ENCODE measurements at regions not wholly inside any gene's neighbourhood (a gene's known extent, or its start where the extent isn't known, plus 50 kb on each side); places are given as distances from the start of the nearest gene placed in this dataset.

GRCh38 chr12:105936496-105936895 lies 202.3 kb downstream of the NUAK1 start:
- 98 to 100% methylated on average over 1 of the region's 1 CpG for whole genome bisulfite sequencing, 2 experiments
- H3K27ac ChIP-seq (ENCODE audit: insufficient read depth, low read depth, low read length, poor library complexity, severe bottlenecking), result no peak overlapping the region
- H3K9me3 ChIP-seq (ENCODE audit: control insufficient read depth, low read length), result no peaks in the 10 kb centered on the region
- H3K4me1 ChIP-seq (ENCODE audit: control insufficient read depth, insufficient read depth, low read length), result peaks cover 12% of the 10 kb centered on the region
- H3K27me3 ChIP-seq (ENCODE audit: control insufficient read depth, insufficient read depth, low read length, poor library complexity, severe bottlenecking), result no peaks in the 10 kb centered on the region
- H3K36me3 ChIP-seq (ENCODE audit: control insufficient read depth, insufficient read depth, low read length), result no peaks in the 10 kb centered on the region
- no peak overlapping the region for H3K4me3 ChIP-seq (ENCODE audit: insufficient read depth, low read depth, low read length)

- Histone ChIP-seq H3K9me3 (ENCODE audit: control insufficient read depth, low read length) (no peaks in the 10 kb centered on the region), H3K27me3 (ENCODE audit: control insufficient read depth, insufficient read depth, low read length, poor library complexity, severe bottlenecking) (no peaks in the 10 kb centered on the region), H3K4me1 (ENCODE audit: control insufficient read depth, insufficient read depth, low read length) (peaks cover 7% of the 10 kb centered on the region), H3K27ac (ENCODE audit: insufficient read depth, low read depth, low read length, poor library complexity, severe bottlenecking) (no peak overlapping the region), H3K4me3 (ENCODE audit: insufficient read depth, low read depth, low read length) (no peak overlapping the region), H3K36me3 (ENCODE audit: control insufficient read depth, insufficient read depth, low read length) (no peaks in the 10 kb centered on the region)
- WGBS, 2 experiments, result 91 to 100% methylated on average over 1 of the region's 1 CpG
Measured at GRCh38 chr12:105937009-105937408, 201.7 kb downstream of the NUAK1 start.

DNA sequence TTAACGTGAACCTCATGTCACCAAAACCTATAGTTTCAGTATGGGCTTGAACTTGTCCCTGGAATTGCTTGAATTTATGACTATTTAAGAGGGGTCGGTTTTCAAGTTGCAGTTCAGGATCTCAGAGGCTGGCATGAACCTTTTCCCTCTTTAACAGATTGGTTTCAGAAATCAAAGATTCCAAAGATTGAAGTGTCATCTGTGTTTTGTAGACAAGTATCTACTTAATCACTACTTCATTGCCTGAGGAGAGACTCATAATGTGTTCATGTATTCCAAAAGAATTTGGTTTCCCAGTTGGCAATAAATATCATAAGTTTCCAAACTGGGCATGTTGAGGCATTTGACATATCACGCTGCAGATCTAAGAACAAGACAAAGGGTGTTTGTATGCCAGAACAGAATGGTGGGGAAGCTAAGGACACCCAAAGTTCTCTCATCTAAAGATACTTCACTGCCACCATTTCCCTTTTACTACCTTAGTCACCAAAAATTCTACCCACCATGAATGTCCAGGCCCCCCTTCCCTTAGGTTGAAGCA lies 199.5 kb downstream of the NUAK1 start:
- no peaks in the 10 kb centered on the region for H3K36me3 ChIP-seq (ENCODE audit: control insufficient read depth, insufficient read depth, low read length)
- no peaks in the 10 kb centered on the region for H3K9me3 ChIP-seq (ENCODE audit: control insufficient read depth, low read length)
- no peak overlapping the region for H3K4me3 ChIP-seq (ENCODE audit: insufficient read depth, low read depth, low read length)
- no peak overlapping the region for H3K27ac ChIP-seq (ENCODE audit: insufficient read depth, low read depth, low read length, poor library complexity, severe bottlenecking)
- no peaks in the 10 kb centered on the region for H3K4me1 ChIP-seq (ENCODE audit: control insufficient read depth, insufficient read depth, low read length)
- 96 to 100% methylated on average over 3 of the region's 3 CpGs for WGBS, 2 experiments
- no peaks in the 10 kb centered on the region for H3K27me3 ChIP-seq (ENCODE audit: control insufficient read depth, insufficient read depth, low read length, poor library complexity, severe bottlenecking)

- no peaks in the 10 kb centered on the region for H3K36me3 ChIP-seq (ENCODE audit: control insufficient read depth, insufficient read depth, low read length)
- H3K9me3 ChIP-seq (ENCODE audit: control insufficient read depth, low read length), result no peaks in the 10 kb centered on the region
- no peaks in the 10 kb centered on the region for H3K4me1 ChIP-seq (ENCODE audit: control insufficient read depth, insufficient read depth, low read length)
- 83% methylated on average over 1 of the region's 1 CpG; no CpG with 5 or more reads in 1 of the 2 experiments for WGBS, 2 experiments
- no peak overlapping the region for H3K27ac ChIP-seq (ENCODE audit: insufficient read depth, low read depth, low read length, poor library complexity, severe bottlenecking)
- H3K4me3 ChIP-seq (ENCODE audit: insufficient read depth, low read depth, low read length), result no peak overlapping the region
- H3K27me3 ChIP-seq (ENCODE audit: control insufficient read depth, insufficient read depth, low read length, poor library complexity, severe bottlenecking), result no peaks in the 10 kb centered on the region
Measured at GRCh38 chr12:105942281-105942680, 196.5 kb downstream of the NUAK1 start.

DNA sequence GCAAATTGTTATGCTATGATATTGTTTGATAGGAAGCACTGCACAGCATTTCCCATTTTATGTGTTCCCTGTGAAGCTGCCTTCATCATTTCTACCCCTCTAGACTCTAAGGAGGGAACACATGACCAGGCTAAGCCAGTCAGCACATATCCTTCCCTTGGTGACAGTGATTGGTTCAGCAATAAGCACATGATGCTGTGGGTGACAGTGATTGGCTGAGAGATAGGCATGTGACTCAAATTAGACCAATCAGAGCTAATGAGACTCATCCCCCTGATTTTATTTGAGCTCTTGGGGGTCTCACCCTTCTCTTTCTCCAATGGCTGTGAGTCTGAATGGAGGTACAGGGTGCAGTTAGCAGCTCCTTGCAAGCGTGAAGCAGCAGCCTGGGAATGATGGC lies 195.2 kb downstream of the NUAK1 start:
- 88 to 94% methylated on average over 1 of the region's 1 CpG for WGBS, 2 experiments
- H3K4me3 ChIP-seq (ENCODE audit: insufficient read depth, low read depth, low read length), result no peak overlapping the region
- no peaks in the 10 kb centered on the region for H3K27me3 ChIP-seq (ENCODE audit: control insufficient read depth, insufficient read depth, low read length, poor library complexity, severe bottlenecking)
- H3K36me3 ChIP-seq (ENCODE audit: control insufficient read depth, insufficient read depth, low read length), result no peaks in the 10 kb centered on the region
- H3K4me1 ChIP-seq (ENCODE audit: control insufficient read depth, insufficient read depth, low read length), result no peaks in the 10 kb centered on the region
- H3K9me3 ChIP-seq (ENCODE audit: control insufficient read depth, low read length), result no peaks in the 10 kb centered on the region
- H3K27ac ChIP-seq (ENCODE audit: insufficient read depth, low read depth, low read length, poor library complexity, severe bottlenecking), result no peak overlapping the region

GRCh38 chr12:105944628-105945027 lies 194.1 kb downstream of the NUAK1 start:
- no peak overlapping the region for H3K27ac ChIP-seq (ENCODE audit: insufficient read depth, low read depth, low read length, poor library complexity, severe bottlenecking)

GRCh38 chr12:105945880-105946279 lies 192.9 kb downstream of the NUAK1 start:
- WGBS, 2 experiments, result 38 to 48% methylated on average over 1 of the region's 1 CpG
- H3K9me3 ChIP-seq (ENCODE audit: control insufficient read depth, low read length), result no peaks in the 10 kb centered on the region
- H3K36me3 ChIP-seq (ENCODE audit: control insufficient read depth, insufficient read depth, low read length), result no peaks in the 10 kb centered on the region
- no peak overlapping the region for H3K4me3 ChIP-seq (ENCODE audit: insufficient read depth, low read depth, low read length)
- H3K27me3 ChIP-seq (ENCODE audit: control insufficient read depth, insufficient read depth, low read length, poor library complexity, severe bottlenecking), result no peaks in the 10 kb centered on the region
- H3K4me1 ChIP-seq (ENCODE audit: control insufficient read depth, insufficient read depth, low read length), result no peaks in the 10 kb centered on the region
- H3K27ac ChIP-seq (ENCODE audit: insufficient read depth, low read depth, low read length, poor library complexity, severe bottlenecking), result no peak overlapping the region

More at GRCh38 chr12:105944628-105945027, 194.1 kb downstream of the NUAK1 start:
- H3K9me3 ChIP-seq (ENCODE audit: control insufficient read depth, low read length), result no peaks in the 10 kb centered on the region
- 93 to 96% methylated on average over 1 of the region's 1 CpG for WGBS, 2 experiments
- H3K36me3 ChIP-seq (ENCODE audit: control insufficient read depth, insufficient read depth, low read length), result no peaks in the 10 kb centered on the region
- H3K4me1 ChIP-seq (ENCODE audit: control insufficient read depth, insufficient read depth, low read length), result no peaks in the 10 kb centered on the region
- H3K27me3 ChIP-seq (ENCODE audit: control insufficient read depth, insufficient read depth, low read length, poor library complexity, severe bottlenecking), result no peaks in the 10 kb centered on the region
- H3K4me3 ChIP-seq (ENCODE audit: insufficient read depth, low read depth, low read length), result no peak overlapping the region

DNA sequence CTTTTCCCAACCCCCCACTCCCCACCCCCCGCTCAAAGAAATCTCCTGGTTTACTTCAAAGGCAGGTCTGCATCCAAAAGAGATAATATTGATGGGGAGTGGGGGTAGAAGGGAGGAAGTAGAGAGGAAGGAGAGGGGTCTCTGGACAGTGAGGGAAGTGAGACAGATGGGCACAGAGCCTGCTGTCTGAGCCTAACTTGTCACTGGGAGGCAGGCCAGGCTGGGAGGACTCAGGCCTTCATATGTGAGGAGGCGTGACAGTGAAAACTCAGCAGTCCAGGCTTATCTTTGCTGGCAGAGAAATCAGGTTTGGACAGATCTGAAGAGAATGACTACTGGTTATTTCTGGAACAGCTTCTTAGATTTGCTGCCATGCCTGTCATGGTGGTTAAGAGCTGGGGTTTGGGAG lies 192.3 kb downstream of the NUAK1 start:
- no peak overlapping the region for H3K4me3 ChIP-seq (ENCODE audit: insufficient read depth, low read depth, low read length)
- WGBS, 2 experiments, result 95 to 100% methylated on average over 1 of the region's 2 CpGs
- no peaks in the 10 kb centered on the region for H3K9me3 ChIP-seq (ENCODE audit: control insufficient read depth, low read length)
- no peak overlapping the region for H3K27ac ChIP-seq (ENCODE audit: insufficient read depth, low read depth, low read length, poor library complexity, severe bottlenecking)
- no peaks in the 10 kb centered on the region for H3K4me1 ChIP-seq (ENCODE audit: control insufficient read depth, insufficient read depth, low read length)
- H3K27me3 ChIP-seq (ENCODE audit: control insufficient read depth, insufficient read depth, low read length, poor library complexity, severe bottlenecking), result no peaks in the 10 kb centered on the region
- no peaks in the 10 kb centered on the region for H3K36me3 ChIP-seq (ENCODE audit: control insufficient read depth, insufficient read depth, low read length)

DNA sequence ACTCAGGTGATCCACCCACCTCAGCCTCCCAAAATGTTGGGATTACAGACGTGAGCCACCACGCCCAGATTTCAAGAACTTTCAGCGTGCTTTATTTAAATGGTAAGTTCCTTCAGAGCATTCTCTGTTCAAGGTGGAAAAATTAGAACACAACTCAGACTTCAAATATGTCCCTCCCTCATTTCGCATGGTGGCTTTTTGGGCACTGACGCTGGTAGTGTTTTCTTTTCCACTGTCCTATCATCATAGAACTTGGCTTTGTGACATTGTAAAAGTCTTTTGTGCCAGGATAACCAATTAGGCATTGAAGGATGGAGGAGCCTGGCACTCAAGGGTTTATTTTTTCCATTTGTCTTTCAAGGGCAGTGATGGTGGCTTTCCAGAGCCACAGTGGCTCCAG lies 190.8 kb downstream of the NUAK1 start:
- Histone ChIP-seq H3K27ac (ENCODE audit: insufficient read depth, low read depth, low read length, poor library complexity, severe bottlenecking) (no peak overlapping the region), H3K4me1 (ENCODE audit: control insufficient read depth, insufficient read depth, low read length) (no peaks in the 10 kb centered on the region), H3K4me3 (ENCODE audit: insufficient read depth, low read depth, low read length) (no peak overlapping the region), H3K36me3 (ENCODE audit: control insufficient read depth, insufficient read depth, low read length) (no peaks in the 10 kb centered on the region), H3K27me3 (ENCODE audit: control insufficient read depth, insufficient read depth, low read length, poor library complexity, severe bottlenecking) (no peaks in the 10 kb centered on the region), H3K9me3 (ENCODE audit: control insufficient read depth, low read length) (no peaks in the 10 kb centered on the region)
- 77 to 79% methylated on average over 5 of the region's 5 CpGs for WGBS, 2 experiments

GRCh38 chr12:105948331-105948730 lies 190.4 kb downstream of the NUAK1 start:
- no peak overlapping the region for H3K27ac ChIP-seq (ENCODE audit: insufficient read depth, low read depth, low read length, poor library complexity, severe bottlenecking)

GRCh38 chr12:105949391-105949790 lies 189.4 kb downstream of the NUAK1 start:
- H3K27ac ChIP-seq (ENCODE audit: insufficient read depth, low read depth, low read length, poor library complexity, severe bottlenecking), result no peak overlapping the region
- no peak overlapping the region for H3K4me3 ChIP-seq (ENCODE audit: insufficient read depth, low read depth, low read length)
- no peaks in the 10 kb centered on the region for H3K36me3 ChIP-seq (ENCODE audit: control insufficient read depth, insufficient read depth, low read length)
- no peaks in the 10 kb centered on the region for H3K27me3 ChIP-seq (ENCODE audit: control insufficient read depth, insufficient read depth, low read length, poor library complexity, severe bottlenecking)
- no peaks in the 10 kb centered on the region for H3K9me3 ChIP-seq (ENCODE audit: control insufficient read depth, low read length)
- no peaks in the 10 kb centered on the region for H3K4me1 ChIP-seq (ENCODE audit: control insufficient read depth, insufficient read depth, low read length)

More at GRCh38 chr12:105948331-105948730, 190.4 kb downstream of the NUAK1 start:
- no peak overlapping the region for H3K4me3 ChIP-seq (ENCODE audit: insufficient read depth, low read depth, low read length)
- no peaks in the 10 kb centered on the region for H3K4me1 ChIP-seq (ENCODE audit: control insufficient read depth, insufficient read depth, low read length)
- 95 to 96% methylated on average over 4 of the region's 4 CpGs for WGBS, 2 experiments
- no peaks in the 10 kb centered on the region for H3K27me3 ChIP-seq (ENCODE audit: control insufficient read depth, insufficient read depth, low read length, poor library complexity, severe bottlenecking)
- no peaks in the 10 kb centered on the region for H3K36me3 ChIP-seq (ENCODE audit: control insufficient read depth, insufficient read depth, low read length)
- H3K9me3 ChIP-seq (ENCODE audit: control insufficient read depth, low read length), result no peaks in the 10 kb centered on the region
